PC-9 (cell line): ENCODE measurements at regions not wholly inside any gene's neighbourhood (a gene's known extent, or its start where the extent isn't known, plus 50 kb on each side); places are given as distances from the start of the nearest gene placed in this dataset.

ENCODE experiments used
- CTCF ChIP-seq: fragments of 200-600 bp; sonication (generic); conservative IDR thresholded peaks from 2 replicates; pipeline ENCODE4 v1.6.1; 2017; ENCODE audit warnings: mixed run types, antibody characterized with exemption, mild to moderate bottlenecking, moderate library complexity
- EZH2 ChIP-seq: fragments of 200-600 bp; sonication (generic); IDR thresholded peaks from 2 replicates; pipeline ENCODE4 v1.8.0; 2017; ENCODE audit warnings: antibody characterized with exemption, low read depth

DNA sequence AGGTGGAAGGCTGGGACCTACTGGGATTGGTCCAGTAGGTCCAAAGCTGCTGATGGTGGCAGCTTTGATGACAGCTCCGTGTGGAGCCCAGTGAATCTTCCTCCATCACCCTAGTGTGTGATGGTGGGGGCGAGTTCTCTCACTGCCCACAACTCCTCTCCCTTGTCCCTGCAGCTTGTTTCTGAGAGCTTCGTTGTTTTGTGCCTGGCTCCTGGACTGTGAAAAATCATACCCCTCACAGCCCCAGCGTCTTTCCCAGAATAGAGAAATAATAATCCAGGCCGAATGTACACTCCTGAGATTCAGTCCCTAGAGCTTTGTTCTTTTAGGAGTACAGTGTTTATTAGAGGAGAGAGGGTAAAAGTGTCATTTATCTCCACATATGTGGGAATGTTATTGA is 372.2 kb downstream of the ENC1 start:
- TF ChIP-seq EZH2 (no peak), CTCF (no peak)
